ENCODE measurements at regions not wholly inside any gene's neighbourhood (a gene's known extent, or its start where the extent isn't known, plus 50 kb on each side); places are given as distances from the start of the nearest gene placed in this dataset.

GRCh38 chr20:57829805-57830514, 120.1 kb upstream of the PMEPA1 start:
- no peak overlapping the region for H3K4me3 ChIP-seq
- no peaks in the 10 kb centered on the region for H3K9me3 ChIP-seq
- no peak overlapping the region for H3K27ac ChIP-seq
- WGBS, 2 donors = 80 to 86% methylated on average over 3 to 9 of the region's 9 CpGs
- intact Hi-C loops (cut with DNase I) = no loop called here
- no peaks in the 10 kb centered on the region for H3K36me3 ChIP-seq
- no peak for DNase-seq
- peaks cover 0 to 6% (median 2%) of the 10 kb centered on the region in 3 donors for H3K4me1 ChIP-seq
- TF ChIP-seq POLR2A (IDR thresholded peaks at IDR 0.05) = no peak
- TF ChIP-seq, protein P1, sequence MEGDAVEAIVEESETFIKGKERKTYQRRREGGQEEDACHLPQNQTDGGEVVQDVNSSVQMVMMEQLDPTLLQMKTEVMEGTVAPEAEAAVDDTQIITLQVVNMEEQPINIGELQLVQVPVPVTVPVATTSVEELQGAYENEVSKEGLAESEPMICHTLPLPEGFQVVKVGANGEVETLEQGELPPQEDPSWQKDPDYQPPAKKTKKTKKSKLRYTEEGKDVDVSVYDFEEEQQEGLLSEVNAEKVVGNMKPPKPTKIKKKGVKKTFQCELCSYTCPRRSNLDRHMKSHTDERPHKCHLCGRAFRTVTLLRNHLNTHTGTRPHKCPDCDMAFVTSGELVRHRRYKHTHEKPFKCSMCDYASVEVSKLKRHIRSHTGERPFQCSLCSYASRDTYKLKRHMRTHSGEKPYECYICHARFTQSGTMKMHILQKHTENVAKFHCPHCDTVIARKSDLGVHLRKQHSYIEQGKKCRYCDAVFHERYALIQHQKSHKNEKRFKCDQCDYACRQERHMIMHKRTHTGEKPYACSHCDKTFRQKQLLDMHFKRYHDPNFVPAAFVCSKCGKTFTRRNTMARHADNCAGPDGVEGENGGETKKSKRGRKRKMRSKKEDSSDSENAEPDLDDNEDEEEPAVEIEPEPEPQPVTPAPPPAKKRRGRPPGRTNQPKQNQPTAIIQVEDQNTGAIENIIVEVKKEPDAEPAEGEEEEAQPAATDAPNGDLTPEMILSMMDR (IDR thresholded peaks at IDR 0.05) = no peak
- H3K27me3 ChIP-seq = peaks cover 0 to 12% (median 0%) of the 10 kb centered on the region in 4 donors

DNA sequence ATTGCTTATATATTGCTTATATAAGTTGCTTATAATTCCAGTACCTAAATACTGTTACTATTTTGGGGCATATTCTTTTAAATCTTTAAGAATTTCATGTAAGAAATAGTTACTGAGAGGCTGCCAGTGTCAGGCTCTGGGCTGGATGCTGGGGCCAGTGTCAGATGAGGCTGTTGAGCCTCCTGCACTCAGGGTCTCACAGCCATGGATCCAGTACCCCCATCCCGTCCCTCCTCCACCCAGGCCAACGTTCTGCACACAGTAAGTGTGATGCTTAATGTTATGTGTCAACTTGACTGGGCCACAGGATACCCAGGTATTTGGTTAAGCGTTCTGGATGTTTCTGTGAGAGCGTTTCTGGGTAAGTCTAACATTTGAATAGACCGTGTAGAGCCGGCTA, 119.5 kb upstream of the PMEPA1 start:
- TF ChIP-seq POLR2A (IDR thresholded peaks at IDR 0.05) = no peak
- TF ChIP-seq, protein P1 (IDR thresholded peaks at IDR 0.05) = no peak
- WGBS, 2 donors = 81% methylated on average over 6 of the region's 6 CpGs; no CpG with 5 or more reads in 1 of the 2 donors

DNA sequence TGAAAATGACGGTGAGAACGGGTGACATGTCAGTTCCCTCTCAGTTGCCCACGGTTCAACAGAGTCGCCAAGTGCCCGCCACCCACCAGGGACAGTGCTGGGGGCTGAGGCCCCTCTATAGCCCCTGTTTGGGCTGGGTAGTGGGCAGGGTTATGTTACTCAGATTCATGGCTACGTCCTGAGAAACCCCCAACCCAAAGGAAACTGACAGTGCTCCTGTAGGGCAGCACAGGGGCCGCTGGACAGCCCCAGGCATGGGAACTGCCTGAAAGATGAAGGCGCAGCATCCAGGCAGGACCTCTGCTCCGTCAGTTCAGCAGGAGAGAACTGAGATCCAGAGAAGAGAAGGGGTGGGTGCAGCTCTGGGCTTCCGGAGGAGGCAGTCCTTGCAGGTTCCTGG, 118.9 kb upstream of the PMEPA1 start:
- H3K4me1 ChIP-seq = peaks cover 0 to 6% (median 2%) of the 10 kb centered on the region in 3 donors
- intact Hi-C loops (cut with DNase I) = no loop called here
- WGBS, 2 donors = 79 to 84% methylated on average over 3 to 4 of the region's 10 CpGs
- TF ChIP-seq POLR2A (IDR thresholded peaks at IDR 0.05) = no peak
- TF ChIP-seq, protein P1 (IDR thresholded peaks at IDR 0.05) = no peak
- no peaks in the 10 kb centered on the region for H3K9me3 ChIP-seq
- H3K27me3 ChIP-seq = peaks cover 0 to 3% (median 0%) of the 10 kb centered on the region in 4 donors
- H3K36me3 ChIP-seq = no peaks in the 10 kb centered on the region
- H3K4me3 ChIP-seq = no peak overlapping the region
- H3K27ac ChIP-seq = no peak overlapping the region
- no peak for DNase-seq

More for the DNA sequence above, 119.5 kb upstream of the PMEPA1 start:
- no peaks in the 10 kb centered on the region for H3K9me3 ChIP-seq
- peaks cover 0 to 6% (median 2%) of the 10 kb centered on the region in 3 donors for H3K4me1 ChIP-seq
- H3K36me3 ChIP-seq = no peaks in the 10 kb centered on the region
- intact Hi-C loops (cut with DNase I) = no loop called here
- H3K27ac ChIP-seq = no peak overlapping the region
- no peak for DNase-seq
- H3K27me3 ChIP-seq = peaks cover 0 to 10% (median 0%) of the 10 kb centered on the region in 4 donors
- no peak overlapping the region for H3K4me3 ChIP-seq

DNA sequence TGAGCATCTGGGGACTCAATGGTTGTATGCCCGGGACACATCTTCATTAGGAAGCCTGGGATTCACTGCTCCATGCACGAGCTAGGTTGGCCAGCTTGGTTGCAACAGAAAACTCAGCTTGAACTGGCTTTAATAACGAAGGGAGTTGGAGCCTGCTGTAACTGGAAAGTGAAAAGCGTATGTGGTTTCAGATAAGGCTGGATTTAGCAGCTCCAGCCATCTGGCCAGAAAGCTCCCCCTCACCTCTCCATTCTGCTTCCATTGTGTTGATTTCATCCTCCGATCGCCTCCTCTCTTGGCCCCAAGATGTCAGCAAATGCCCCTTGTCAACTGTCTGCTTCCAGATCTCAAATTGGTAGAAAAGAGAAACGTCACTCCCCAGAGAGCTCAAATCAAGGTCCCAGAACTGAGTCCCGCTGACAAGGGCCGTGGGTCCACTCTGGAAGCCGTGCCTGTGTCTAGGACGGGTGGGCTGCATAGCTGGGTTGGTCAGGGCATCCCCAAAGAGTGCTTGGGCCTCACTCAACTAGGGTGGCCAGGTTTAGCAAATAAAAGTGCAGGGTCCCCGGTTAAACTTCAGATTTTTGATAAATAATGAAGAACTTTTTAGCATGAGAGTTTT, 117.0 kb upstream of the PMEPA1 start:
- WGBS, 2 donors = 77 to 92% methylated on average over 7 to 12 of the region's 12 CpGs
- intact Hi-C loops (cut with DNase I) = no loop called here
- Histone ChIP-seq H3K9me3 (no peaks in the 10 kb centered on the region), H3K27ac (no peak overlapping the region), H3K4me1 (peaks cover 0 to 6% (median 2%) of the 10 kb centered on the region in 3 donors), H3K4me3 (no peak overlapping the region), H3K27me3 (peaks cover 0 to 3% (median 0%) of the 10 kb centered on the region in 4 donors), H3K36me3 (no peaks in the 10 kb centered on the region)
- TF ChIP-seq POLR2A (IDR thresholded peaks at IDR 0.05) = no peak
- TF ChIP-seq, protein P1 (IDR thresholded peaks at IDR 0.05) = no peak
- DNase-seq = no peak

GRCh38 chr20:57824909-57825308, 115.1 kb upstream of the PMEPA1 start:
- TF ChIP-seq, protein P1 (IDR thresholded peaks at IDR 0.05) = no peak
- no peak for TF ChIP-seq POLR2A (IDR thresholded peaks at IDR 0.05)
- Histone ChIP-seq H3K4me3 (no peak overlapping the region), H3K4me1 (peaks cover 0 to 6% (median 2%) of the 10 kb centered on the region in 3 donors), H3K36me3 (no peaks in the 10 kb centered on the region), H3K9me3 (no peaks in the 10 kb centered on the region), H3K27ac (no peak overlapping the region), H3K27me3 (peaks cover 0 to 20% (median 0%) of the 10 kb centered on the region in 4 donors)
- WGBS, 2 donors = 87 to 91% methylated on average over 6 of the region's 6 CpGs
- intact Hi-C loops (cut with DNase I) = no loop called here
- DNase-seq = no peak

Measured in esophagus squamous epithelium (tissue), 5 donors.